Karpas-422 (cell line): ENCODE measurements at regions not wholly inside any gene's neighbourhood (a gene's known extent, or its start where the extent isn't known, plus 50 kb on each side); places are given as distances from the start of the nearest gene placed in this dataset.

ENCODE experiments used
- DNase-seq: peaks from one replicate; pipeline ENCODE4 v3.0.0-alpha.2; 2015
- H2AFZ ChIP-seq: fragments of 200-600 bp; sonication (generic); 2 replicates; pipeline ENCODE4 v1.6.1; 2014; ENCODE audit warnings: antibody characterized with exemption, low read length, mixed read lengths
- H3K27ac ChIP-seq: fragments of 200-600 bp; sonication (generic); 2 replicates; pipeline ENCODE4 v1.5.1; 2014; ENCODE audit warnings: mild to moderate bottlenecking, low read length, moderate library complexity
- H3K27me3 ChIP-seq: fragments of 200-600 bp; sonication (generic); 2 replicates; pipeline ENCODE4 v1.6.1; 2014; ENCODE audit warnings: low read length, mixed read lengths
- H3K36me3 ChIP-seq: fragments of 200-600 bp; sonication (generic); 2 replicates; pipeline ENCODE4 v1.6.1; 2014; ENCODE audit warnings: low read length, mixed read lengths; ENCODE audit not compliant: insufficient read depth
- H3K4me1 ChIP-seq: fragments of 200-600 bp; sonication (generic); 2 replicates; pipeline ENCODE4 v1.6.1; 2014; ENCODE audit warnings: mild to moderate bottlenecking, low read length, mixed read lengths
- H3K4me2 ChIP-seq: fragments of 200-600 bp; sonication (generic); 2 replicates; pipeline ENCODE4 v1.6.1; 2014; ENCODE audit warnings: low read length, low read depth, mild to moderate bottlenecking; ENCODE audit not compliant: poor library complexity, severe bottlenecking
- H3K4me3 ChIP-seq: fragments of 200-600 bp; sonication (generic); 2 replicates; pipeline ENCODE4 v1.5.1; 2014; ENCODE audit warnings: mild to moderate bottlenecking, antibody characterized with exemption, low read length, mixed read lengths
- H3K79me2 ChIP-seq: fragments of 200-600 bp; sonication (generic); 2 replicates; pipeline ENCODE4 v1.6.1; 2014; ENCODE audit warnings: mild to moderate bottlenecking, low read length, mixed read lengths
- H3K9ac ChIP-seq: fragments of 200-600 bp; sonication (generic); 2 replicates; pipeline ENCODE4 v1.6.0; 2014; ENCODE audit warnings: low read length
- H3K9me2 ChIP-seq: fragments of 200-600 bp; sonication (generic), shearing (Covaris generic); replicated peaks from 2 replicates; pipeline ENCODE4 v1.6.0; 2014; ENCODE audit warnings: mild to moderate bottlenecking, low read length, moderate library complexity; ENCODE audit not compliant: insufficient read depth
- H3K9me3 ChIP-seq: fragments of 300-700, 200-600 bp; sonication (generic); 2 replicates; pipeline ENCODE4 v1.6.1; 2014; ENCODE audit warnings: low read length, mixed read lengths
- H4K20me1 ChIP-seq: fragments of 200-600 bp; sonication (generic); 2 replicates; pipeline ENCODE4 v1.6.1; 2014; ENCODE audit warnings: mild to moderate bottlenecking, antibody characterized with exemption, low read length, low read depth; ENCODE audit not compliant: insufficient read depth

DNA sequence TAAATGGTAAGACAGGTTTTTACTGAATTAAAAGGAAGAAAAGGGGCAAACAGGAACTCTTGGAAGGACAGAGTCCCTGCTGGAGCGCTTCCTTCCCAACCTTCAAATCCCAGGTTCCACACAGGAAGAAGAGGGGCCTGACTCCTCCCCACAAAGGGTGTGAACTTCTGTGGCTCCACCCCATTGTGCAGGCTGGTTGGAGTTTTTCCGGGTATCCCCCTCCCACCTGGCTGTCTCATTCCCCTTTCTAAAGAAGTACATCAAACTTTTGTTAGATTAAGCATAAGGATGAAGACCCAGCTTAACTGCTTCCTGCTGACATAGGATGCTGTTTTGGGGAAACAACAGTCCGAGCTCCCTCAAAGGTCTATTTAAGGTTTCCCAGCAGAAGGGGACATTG lies 187.7 kb downstream of the FCRL5 start:
- no peak for DNase-seq
- Histone ChIP-seq H3K9me3 (no peaks in the 10 kb centered on the region), H3K27me3 (no peaks in the 10 kb centered on the region), H3K79me2 (no peaks in the 10 kb centered on the region), H3K4me3 (no peak overlapping the region), H3K36me3 (no peaks in the 10 kb centered on the region), H3K27ac (no peak overlapping the region), H3K9me2 (no peaks in the 10 kb centered on the region), H3K4me2 (no peak overlapping the region), H3K9ac (no peak overlapping the region), H3K4me1 (no peaks in the 10 kb centered on the region), H4K20me1 (no peaks in the 10 kb centered on the region), H2AFZ (no peak overlapping the region)

DNA sequence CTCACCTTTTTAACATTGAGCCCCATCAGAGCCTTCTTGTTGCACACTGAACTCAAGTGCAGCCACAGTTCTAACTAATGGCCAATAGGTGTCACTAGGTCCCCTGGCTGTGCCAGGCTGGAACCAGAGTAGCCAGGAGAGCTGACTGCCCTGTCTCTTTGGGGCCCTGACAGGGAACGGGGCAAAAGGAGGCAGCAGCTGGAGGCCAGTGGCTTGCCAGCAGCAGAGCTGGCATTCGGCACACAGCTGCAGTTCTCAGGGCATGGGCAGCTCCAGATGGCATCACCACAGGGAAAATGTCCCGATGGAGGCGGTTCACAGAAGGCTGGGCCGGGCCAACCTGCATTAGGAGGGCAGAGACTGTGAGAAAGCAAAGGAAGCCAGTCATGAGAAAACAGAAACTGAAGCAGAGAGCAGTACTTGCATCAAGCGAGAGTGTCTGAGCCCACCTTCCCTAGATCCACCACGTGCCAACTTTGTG lies 188.6 kb downstream of the FCRL5 start:
- peak; percentile 79 for DNase-seq
- Histone ChIP-seq H3K79me2 (no peaks in the 10 kb centered on the region), H3K27ac (no peak overlapping the region), H3K9me2 (no peaks in the 10 kb centered on the region), H3K27me3 (no peaks in the 10 kb centered on the region), H3K4me2 (no peak overlapping the region), H3K9me3 (no peaks in the 10 kb centered on the region), H3K4me3 (no peak overlapping the region), H3K4me1 (no peaks in the 10 kb centered on the region), H3K9ac (no peak overlapping the region), H2AFZ (no peak overlapping the region), H3K36me3 (no peaks in the 10 kb centered on the region), H4K20me1 (no peaks in the 10 kb centered on the region)

DNA sequence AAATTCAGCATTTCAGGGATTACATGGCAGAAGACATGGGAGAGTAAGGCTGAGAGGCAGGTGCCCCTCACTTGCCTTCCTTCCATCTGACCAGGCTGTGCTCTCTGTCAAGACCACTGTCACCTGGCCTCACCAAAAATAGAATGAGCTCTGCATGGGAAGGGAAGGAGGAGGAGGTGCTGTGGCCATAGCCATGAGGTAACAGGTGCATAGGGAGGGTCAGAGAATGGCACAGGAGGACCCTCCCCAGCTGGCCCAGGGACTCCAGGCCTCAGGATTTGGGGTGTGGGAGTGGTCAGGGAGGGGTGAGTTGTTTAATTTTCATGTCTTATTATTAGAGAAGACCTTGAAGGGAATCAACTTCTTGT lies 192.3 kb downstream of the FCRL5 start:
- Histone ChIP-seq H3K4me3 (no peak overlapping the region), H3K9ac (no peak overlapping the region)

DNA sequence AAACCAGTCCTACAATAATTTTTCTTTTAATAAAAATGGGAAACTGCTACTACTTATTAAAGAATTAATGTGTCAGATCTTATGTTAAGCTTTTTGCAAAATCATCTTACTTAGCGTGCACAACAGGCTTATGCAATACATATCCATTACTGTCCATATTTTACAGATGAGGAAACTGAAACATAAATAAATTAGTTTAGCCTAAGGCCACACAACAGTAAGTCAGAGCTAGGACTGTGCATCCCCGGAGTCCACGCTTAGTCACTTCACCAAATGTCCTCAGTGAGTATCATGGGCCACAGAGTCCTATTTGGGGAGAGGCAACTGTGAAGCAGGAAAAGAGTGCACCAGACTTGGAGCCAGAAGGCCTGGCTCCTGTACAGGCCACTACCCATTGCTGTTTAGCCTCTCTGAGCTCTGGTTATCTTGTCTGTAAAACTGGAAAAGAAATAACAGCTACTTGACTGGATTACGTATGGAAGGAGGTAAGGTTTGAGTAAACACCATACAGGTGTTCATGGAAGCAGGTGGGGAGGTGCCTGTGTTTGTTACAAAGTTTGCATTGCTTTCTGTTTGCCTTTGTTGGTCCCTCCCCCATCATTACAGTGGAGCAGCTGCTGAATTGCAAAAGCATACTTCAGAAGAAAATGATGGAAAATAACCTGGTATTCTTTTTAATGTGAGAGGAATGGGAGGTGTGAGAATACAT lies 192.8 kb downstream of the FCRL5 start:
- no peaks in the 10 kb centered on the region for H3K4me1 ChIP-seq
- no peak overlapping the region for H3K9ac ChIP-seq
- no peaks in the 10 kb centered on the region for H3K9me3 ChIP-seq
- no peak overlapping the region for H2AFZ ChIP-seq
- H3K9me2 ChIP-seq, result no peaks in the 10 kb centered on the region
- H3K4me2 ChIP-seq, result no peak overlapping the region
- H3K36me3 ChIP-seq, result no peaks in the 10 kb centered on the region
- H3K4me3 ChIP-seq, result no peak overlapping the region
- H4K20me1 ChIP-seq, result no peaks in the 10 kb centered on the region
- no peaks in the 10 kb centered on the region for H3K27me3 ChIP-seq
- no peak overlapping the region for H3K27ac ChIP-seq
- no peak for DNase-seq
- no peaks in the 10 kb centered on the region for H3K79me2 ChIP-seq

More for the DNA sequence above, 192.3 kb downstream of the FCRL5 start:
- Histone ChIP-seq H3K9me2 (no peaks in the 10 kb centered on the region), H3K27me3 (no peaks in the 10 kb centered on the region), H2AFZ (no peak overlapping the region), H3K9me3 (no peaks in the 10 kb centered on the region), H3K4me1 (no peaks in the 10 kb centered on the region), H4K20me1 (no peaks in the 10 kb centered on the region), H3K27ac (no peak overlapping the region), H3K4me2 (no peak overlapping the region), H3K36me3 (no peaks in the 10 kb centered on the region), H3K79me2 (no peaks in the 10 kb centered on the region)
- DNase-seq, result no peak

DNA sequence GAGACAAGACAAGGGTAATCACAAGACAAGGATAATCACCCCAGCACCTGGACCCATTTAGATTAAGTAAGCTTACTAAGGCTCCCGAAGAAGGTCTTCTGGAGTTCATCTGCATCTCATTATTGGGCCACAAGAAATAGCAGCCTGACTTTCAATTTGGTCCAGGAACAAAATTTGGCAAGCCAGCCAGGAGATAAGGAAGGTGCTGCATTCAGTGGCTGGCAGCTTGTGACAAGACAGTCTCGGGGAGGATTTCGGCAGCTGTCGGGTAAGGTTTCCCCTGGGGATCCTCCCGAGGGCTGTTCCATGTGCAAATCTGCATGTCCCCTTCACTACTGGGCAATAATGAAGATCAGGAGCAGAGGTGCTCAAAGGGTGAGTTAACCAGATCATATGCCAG lies 195.2 kb downstream of the FCRL5 start:
- no peak overlapping the region for H3K4me2 ChIP-seq
- H4K20me1 ChIP-seq, result no peaks in the 10 kb centered on the region
- no peak for DNase-seq
- H3K36me3 ChIP-seq, result no peaks in the 10 kb centered on the region
- H3K9me3 ChIP-seq, result no peaks in the 10 kb centered on the region
- H3K27ac ChIP-seq, result no peak overlapping the region
- H3K9me2 ChIP-seq, result no peaks in the 10 kb centered on the region
- H3K4me1 ChIP-seq, result no peaks in the 10 kb centered on the region
- H3K27me3 ChIP-seq, result no peaks in the 10 kb centered on the region
- H3K4me3 ChIP-seq, result no peak overlapping the region
- no peaks in the 10 kb centered on the region for H3K79me2 ChIP-seq
- H2AFZ ChIP-seq, result no peak overlapping the region
- H3K9ac ChIP-seq, result no peak overlapping the region

DNA sequence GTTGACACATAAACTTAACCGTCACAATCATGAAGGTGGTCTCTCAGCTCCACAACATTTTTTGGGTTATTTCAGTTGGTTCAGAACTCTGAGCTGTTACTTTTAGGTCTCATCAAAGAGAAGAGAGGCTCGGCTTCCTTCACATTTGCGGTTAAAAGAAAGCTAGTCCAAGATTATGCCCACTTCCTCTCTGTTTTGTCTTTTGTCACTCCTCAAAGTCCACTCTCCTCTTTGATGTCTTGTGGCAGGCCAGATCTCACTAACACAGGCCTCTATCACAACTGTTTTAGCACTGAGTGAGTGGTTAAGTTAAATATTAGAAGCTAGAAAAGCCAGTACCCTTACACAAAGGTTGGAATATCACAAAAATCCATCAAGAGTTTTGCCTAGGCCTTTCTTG lies 195.7 kb downstream of the FCRL5 start:
- Histone ChIP-seq H3K79me2 (no peaks in the 10 kb centered on the region), H3K9ac (no peak overlapping the region), H3K4me1 (no peaks in the 10 kb centered on the region), H3K4me2 (no peak overlapping the region), H4K20me1 (no peaks in the 10 kb centered on the region), H3K27me3 (no peaks in the 10 kb centered on the region), H3K9me2 (no peaks in the 10 kb centered on the region), H3K9me3 (no peaks in the 10 kb centered on the region), H3K4me3 (no peak overlapping the region), H2AFZ (no peak overlapping the region), H3K36me3 (no peaks in the 10 kb centered on the region), H3K27ac (no peak overlapping the region)
- DNase-seq, result no peak

DNA sequence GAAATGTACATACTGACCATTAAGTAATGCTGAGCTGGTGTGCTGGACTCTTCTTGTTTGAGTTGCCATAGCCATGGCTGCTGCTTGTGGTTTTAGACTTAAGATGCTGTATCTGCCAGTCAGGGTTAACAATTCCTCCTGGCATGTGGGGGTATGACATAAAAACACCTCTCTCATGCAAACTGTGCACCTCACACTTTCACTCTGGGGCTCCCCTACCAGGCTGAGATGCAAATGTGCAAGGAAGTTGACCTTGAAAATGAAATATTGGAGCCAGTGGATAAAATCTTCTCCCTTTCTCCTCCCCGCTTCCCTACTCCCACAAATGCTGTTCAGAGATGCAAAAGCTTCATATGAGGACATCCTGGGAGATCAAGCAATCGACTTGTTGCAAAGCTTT lies 198.8 kb downstream of the FCRL5 start:
- no peak overlapping the region for H3K4me2 ChIP-seq

DNA sequence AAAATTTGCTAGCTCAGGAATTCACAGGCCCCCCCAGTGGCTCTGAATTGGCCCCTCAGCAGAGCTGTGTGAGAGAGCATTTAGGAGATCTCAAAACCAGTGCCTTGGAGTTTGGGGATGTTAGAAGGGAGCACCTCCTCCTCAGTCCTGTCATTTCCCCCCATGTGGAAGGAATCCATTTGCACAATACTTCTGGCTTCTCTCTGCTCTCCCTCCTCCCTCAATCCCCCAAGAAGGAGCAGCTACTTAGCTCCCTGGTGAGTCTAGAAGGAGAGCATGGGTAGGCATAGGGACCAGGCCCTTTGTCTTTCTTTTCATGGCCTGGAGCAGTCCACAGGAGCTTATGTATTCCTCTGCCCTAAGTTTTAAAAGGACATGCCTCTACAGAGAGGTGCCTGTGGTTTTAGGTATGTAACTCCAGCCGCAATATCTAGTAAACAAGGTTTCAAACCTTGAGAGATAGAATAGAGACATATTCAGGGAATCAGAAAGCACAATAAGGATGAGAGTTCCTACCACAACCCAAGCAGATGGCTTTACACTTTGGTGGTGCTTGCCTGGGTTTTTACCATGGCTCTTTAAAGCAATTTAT lies 199.4 kb downstream of the FCRL5 start:
- H2AFZ ChIP-seq, result no peak overlapping the region
- no peaks in the 10 kb centered on the region for H3K4me1 ChIP-seq
- no peaks in the 10 kb centered on the region for H3K9me3 ChIP-seq
- H3K27me3 ChIP-seq, result no peaks in the 10 kb centered on the region
- H3K79me2 ChIP-seq, result no peaks in the 10 kb centered on the region
- H3K4me3 ChIP-seq, result no peak overlapping the region
- no peaks in the 10 kb centered on the region for H3K9me2 ChIP-seq
- H3K4me2 ChIP-seq, result no peak overlapping the region
- H3K27ac ChIP-seq, result no peak overlapping the region
- no peaks in the 10 kb centered on the region for H3K36me3 ChIP-seq
- H4K20me1 ChIP-seq, result no peaks in the 10 kb centered on the region
- H3K9ac ChIP-seq, result no peak overlapping the region
- DNase-seq, result no peak

More for the DNA sequence above, 198.8 kb downstream of the FCRL5 start:
- no peak for DNase-seq
- no peak overlapping the region for H3K4me3 ChIP-seq
- no peaks in the 10 kb centered on the region for H3K27me3 ChIP-seq
- H3K79me2 ChIP-seq, result no peaks in the 10 kb centered on the region
- H4K20me1 ChIP-seq, result no peaks in the 10 kb centered on the region
- H3K9me2 ChIP-seq, result no peaks in the 10 kb centered on the region
- no peaks in the 10 kb centered on the region for H3K4me1 ChIP-seq
- H3K9me3 ChIP-seq, result no peaks in the 10 kb centered on the region
- no peak overlapping the region for H2AFZ ChIP-seq
- no peak overlapping the region for H3K27ac ChIP-seq
- H3K9ac ChIP-seq, result no peak overlapping the region
- H3K36me3 ChIP-seq, result no peaks in the 10 kb centered on the region
